IMR-90 (cell line): ENCODE measurements at regions not wholly inside any gene's neighbourhood (a gene's known extent, or its start where the extent isn't known, plus 50 kb on each side); places are given as distances from the start of the nearest gene placed in this dataset.

Experiments
- ATAC-seq: fragments of 200-7000 bp; cut with Tn5 transposase; 2 replicates; pipeline ENCODE4 v1.9.1; 2020; ENCODE audit warnings: low read depth, mild to moderate bottlenecking, moderate library complexity
- BruUV-seq: library from RNA; stranded (reverse); fragments of 400-500 nt; replicated peaks from 2 replicates; lab custom pipeline; 2021; lab: Mats Ljungman, UMichigan
- CTCF ChIA-PET: fragments of 300-600 bp; formaldehyde crosslinking; extraction: SDS; loops from one replicate; lab custom pipeline; 2021; ENCODE audit warnings: antibody characterized with exemption; lab: Yijun Ruan, JAX
- POLR2A ChIA-PET: fragments of 300-600 bp; sonication (Branson Sonifier 250); formaldehyde crosslinking; loops from one replicate; lab custom pipeline; 2022; ENCODE audit warnings: antibody characterized with exemption; ENCODE audit not compliant: unreplicated experiment; lab: Charles Lee
- DNase-seq: peaks from one replicate; pipeline ENCODE4 v3.0.0; 2013
- H2AFZ ChIP-seq: replicated peaks from 2 replicates; pipeline ENCODE3; 2013; ENCODE audit warnings: low read length, mild to moderate bottlenecking; ENCODE audit not compliant: poor library complexity
- H2AK5ac ChIP-seq: 2 replicates; pipeline ENCODE4 v1.6.1; 2013; ENCODE audit warnings: low read depth, low read length, inconsistent platforms
- H2AK9ac ChIP-seq: replicated peaks from 2 replicates; pipeline ENCODE3; 2013; ENCODE audit warnings: mild to moderate bottlenecking, low read depth, low read length, moderate library complexity; ENCODE audit not compliant: poor library complexity
- H2BK120ac ChIP-seq: 2 replicates; pipeline ENCODE4 v1.6.1; 2013; ENCODE audit warnings: low read depth, low read length, inconsistent platforms
- H2BK15ac ChIP-seq: 3 replicates; pipeline ENCODE4 v1.6.1; 2013; ENCODE audit warnings: low read depth, low read length, inconsistent platforms
- H2BK20ac ChIP-seq: 2 replicates; pipeline ENCODE4 v1.6.1; 2013; ENCODE audit warnings: low read depth, mild to moderate bottlenecking, inconsistent platforms, low read length, moderate library complexity
- H2BK5ac ChIP-seq: 2 replicates; pipeline ENCODE4 v1.6.1; 2013; ENCODE audit warnings: mild to moderate bottlenecking, low read depth, low read length, inconsistent platforms; ENCODE audit not compliant: poor library complexity, severe bottlenecking
- H3K14ac ChIP-seq: replicated peaks from 2 replicates; pipeline ENCODE4 v1.6.1; 2013; ENCODE audit warnings: low read depth, low read length, inconsistent platforms
- H3K18ac ChIP-seq: 2 replicates; pipeline ENCODE4 v1.6.1; 2013; ENCODE audit warnings: low read depth, low read length, control low read depth
- H3K23ac ChIP-seq: 2 replicates; pipeline ENCODE4 v1.6.1; 2013; ENCODE audit warnings: low read depth, low read length, inconsistent platforms
- H3K27ac ChIP-seq: 2 replicates; pipeline ENCODE4 v1.5.1; 2013; ENCODE audit warnings: mild to moderate bottlenecking, control low read depth, low read length; ENCODE audit not compliant: insufficient read depth
- H3K27me3 ChIP-seq: 2 replicates; pipeline ENCODE4 v1.6.1; 2013; ENCODE audit warnings: low read length; ENCODE audit not compliant: control insufficient read depth, insufficient read depth
- H3K36me3 ChIP-seq: 2 replicates; pipeline ENCODE4 v1.6.1; 2013; ENCODE audit warnings: low read length, mixed read lengths; ENCODE audit not compliant: control insufficient read depth, insufficient read depth
- H3K4ac ChIP-seq: 2 replicates; pipeline ENCODE4 v1.6.1; 2013; ENCODE audit warnings: low read depth, low read length, inconsistent platforms
- H3K4me1 ChIP-seq: 2 replicates; pipeline ENCODE4 v1.6.1; 2013; ENCODE audit warnings: low read length, mixed read lengths; ENCODE audit not compliant: control insufficient read depth, insufficient read depth
- H3K4me2 ChIP-seq: 2 replicates; pipeline ENCODE4 v1.6.1; 2013; ENCODE audit warnings: low read depth, mild to moderate bottlenecking, control low read depth, low read length, moderate library complexity
- H3K4me3 ChIP-seq: 2 replicates; pipeline ENCODE4 v1.5.1; 2013; ENCODE audit warnings: low read depth, mild to moderate bottlenecking, control low read depth, low read length, moderate library complexity; ENCODE audit not compliant: insufficient read depth
- H3K56ac ChIP-seq: 2 replicates; pipeline ENCODE4 v1.6.1; 2013; ENCODE audit warnings: low read length, inconsistent platforms; ENCODE audit not compliant: insufficient read depth; ENCODE audit errors: extremely low read depth
- H3K79me1 ChIP-seq, 2 experiments: 2 replicates each; pipeline ENCODE4 v1.6.1; 2013; ENCODE audit warnings: low read length in 2 of 2, inconsistent platforms in 1 of 2, low read depth in 1 of 2
- H3K9ac ChIP-seq: 2 replicates; pipeline ENCODE4 v1.6.1; 2013; ENCODE audit warnings: low read depth, low read length, control low read depth
- H3K9me1 ChIP-seq: 2 replicates; pipeline ENCODE4 v1.6.1; 2013; ENCODE audit warnings: low read length, inconsistent platforms; ENCODE audit not compliant: insufficient read depth
- H3K9me3 ChIP-seq: 2 replicates; pipeline ENCODE4 v1.6.1; 2013; ENCODE audit warnings: low read length; ENCODE audit not compliant: control insufficient read depth, insufficient read depth
- H4K20me1 ChIP-seq: 2 replicates; pipeline ENCODE4 v1.6.1; 2013; ENCODE audit warnings: low read length, inconsistent platforms; ENCODE audit not compliant: insufficient read depth
- H4K5ac ChIP-seq: 2 replicates; pipeline ENCODE4 v1.6.1; 2013; ENCODE audit warnings: mild to moderate bottlenecking, low read depth, low read length, control low read depth
- H4K8ac ChIP-seq, 2 experiments: 2 replicates each; pipeline ENCODE4 v1.6.1; 2013; ENCODE audit warnings: low read depth in 2 of 2, low read length in 2 of 2, control low read depth in 1 of 2, inconsistent platforms in 1 of 2
- H4K91ac ChIP-seq: 2 replicates; pipeline ENCODE4 v1.6.1; 2013; ENCODE audit warnings: low read depth, low read length, inconsistent platforms; ENCODE audit not compliant: insufficient read depth
- CEBPB ChIP-seq: IDR thresholded peaks from 2 replicates; pipeline ENCODE4 v1.6.1; 2012; ENCODE audit warnings: low read depth, low read length, improper control_type of control experiment
- CHD1 ChIP-seq: IDR thresholded peaks from 2 replicates; pipeline ENCODE4 v1.6.1; 2012; ENCODE audit warnings: low read depth, low read length, improper control_type of control experiment
- NFE2L2 ChIP-seq: fragments of 150-350 bp; IDR thresholded peaks from 2 replicates; pipeline ENCODE4 v1.6.1; 2016; ENCODE audit warnings: low read depth, mild to moderate bottlenecking, low read length
- POLR2A ChIP-seq: IDR thresholded peaks from 2 replicates; pipeline ENCODE4 v1.6.1; 2012; ENCODE audit warnings: mild to moderate bottlenecking, low read depth, low read length
- RFX5 ChIP-seq: IDR thresholded peaks from 2 replicates; pipeline ENCODE4 v1.8.0; 2012; ENCODE audit warnings: low read depth, mild to moderate bottlenecking, low read length, moderate library complexity
- WGBS, 2 experiments: methylation state at CpG; one replicate each; pipeline versions ENCODE4 v1.1.5 to v1.1.7; 2013; ENCODE audit warnings: missing lambda C conversion rate in 2 of 2; ENCODE audit not compliant: insufficient read length in 1 of 2; ENCODE audit errors: extremely low coverage in 2 of 2; 5-methylcytosine and 5-hydroxymethylcytosine counted together
- dilution Hi-C: fragments of 300-500 bp; cut with HindIII; formaldehyde crosslinking; loops from one replicate; pipeline ENCODE4 v1.14.3; 2018; ENCODE audit warnings: low sequenced_read_pairs; ENCODE audit not compliant: unreplicated experiment
- in situ Hi-C: fragments of 300-500 bp; cut with MboI; formaldehyde crosslinking; loops from 3 replicates; pipeline ENCODE4 v1.14.3; 2019; ENCODE audit warnings: low sequenced_read_pairs, inconsistent platforms, mixed read lengths
- intact Hi-C: fragments of 100-400 bp; cut with micrococcal nuclease; formaldehyde crosslinking; loops from 2 replicates; pipeline ENCODE4 v1.10.0; 2022
- TF ChIP-seq, protein P1 (sequence below): fragments of 150-350 bp; IDR thresholded peaks from 2 replicates; pipeline ENCODE4 v1.6.1; 2017; ENCODE audit warnings: mild to moderate bottlenecking, antibody characterized with exemption, low read length, low read depth
- TF ChIP-seq, protein P2 (sequence below): conservative IDR thresholded peaks from 2 replicates; pipeline ENCODE4 v1.5.1; 2012; ENCODE audit warnings: mild to moderate bottlenecking, low read depth, low read length, improper control_type of control experiment

DNA sequence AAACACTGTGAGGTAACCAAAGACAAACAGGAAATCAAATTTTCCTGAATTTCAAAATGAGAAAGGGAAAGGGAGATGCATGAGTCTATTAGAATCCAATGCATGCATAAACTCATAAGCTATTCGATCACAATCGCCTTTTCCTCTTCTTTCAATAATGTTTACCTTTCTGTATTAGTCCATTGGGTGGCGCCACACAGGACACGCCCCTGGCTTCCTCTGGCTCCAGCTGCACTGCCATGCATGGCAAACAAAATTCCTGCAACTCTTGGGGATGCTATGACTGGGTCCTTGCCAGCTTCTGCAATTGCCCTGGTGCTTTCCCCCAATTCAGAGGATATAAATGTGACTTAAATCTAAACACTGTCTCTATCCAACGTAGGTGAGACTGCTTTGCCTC lies 424.5 kb upstream of the PCDH7 start:
- H3K56ac ChIP-seq, result no peak overlapping the region
- H4K20me1 ChIP-seq, result no peaks in the 10 kb centered on the region
- H2AK9ac ChIP-seq, result no peak overlapping the region
- POLR2A ChIA-PET, result no interaction called here
- H2BK20ac ChIP-seq, result no peak overlapping the region
- CTCF ChIA-PET, result no interaction called here
- no peak overlapping the region for H4K91ac ChIP-seq
- BruUV-seq, result no TSS peak
- H3K4me1 ChIP-seq, result no peaks in the 10 kb centered on the region
- H3K9ac ChIP-seq, result no peak overlapping the region
- H3K36me3 ChIP-seq, result no peaks in the 10 kb centered on the region
- ATAC-seq (no peak), DNase-seq (no peak)
- TF ChIP-seq, protein P1, sequence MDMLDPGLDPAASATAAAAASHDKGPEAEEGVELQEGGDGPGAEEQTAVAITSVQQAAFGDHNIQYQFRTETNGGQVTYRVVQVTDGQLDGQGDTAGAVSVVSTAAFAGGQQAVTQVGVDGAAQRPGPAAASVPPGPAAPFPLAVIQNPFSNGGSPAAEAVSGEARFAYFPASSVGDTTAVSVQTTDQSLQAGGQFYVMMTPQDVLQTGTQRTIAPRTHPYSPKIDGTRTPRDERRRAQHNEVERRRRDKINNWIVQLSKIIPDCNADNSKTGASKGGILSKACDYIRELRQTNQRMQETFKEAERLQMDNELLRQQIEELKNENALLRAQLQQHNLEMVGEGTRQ, result no peak
- TF ChIP-seq CEBPB (no peak), NFE2L2 (no peak), POLR2A (no peak), CHD1 (no peak), RFX5 (no peak)
- TF ChIP-seq, protein P2, sequence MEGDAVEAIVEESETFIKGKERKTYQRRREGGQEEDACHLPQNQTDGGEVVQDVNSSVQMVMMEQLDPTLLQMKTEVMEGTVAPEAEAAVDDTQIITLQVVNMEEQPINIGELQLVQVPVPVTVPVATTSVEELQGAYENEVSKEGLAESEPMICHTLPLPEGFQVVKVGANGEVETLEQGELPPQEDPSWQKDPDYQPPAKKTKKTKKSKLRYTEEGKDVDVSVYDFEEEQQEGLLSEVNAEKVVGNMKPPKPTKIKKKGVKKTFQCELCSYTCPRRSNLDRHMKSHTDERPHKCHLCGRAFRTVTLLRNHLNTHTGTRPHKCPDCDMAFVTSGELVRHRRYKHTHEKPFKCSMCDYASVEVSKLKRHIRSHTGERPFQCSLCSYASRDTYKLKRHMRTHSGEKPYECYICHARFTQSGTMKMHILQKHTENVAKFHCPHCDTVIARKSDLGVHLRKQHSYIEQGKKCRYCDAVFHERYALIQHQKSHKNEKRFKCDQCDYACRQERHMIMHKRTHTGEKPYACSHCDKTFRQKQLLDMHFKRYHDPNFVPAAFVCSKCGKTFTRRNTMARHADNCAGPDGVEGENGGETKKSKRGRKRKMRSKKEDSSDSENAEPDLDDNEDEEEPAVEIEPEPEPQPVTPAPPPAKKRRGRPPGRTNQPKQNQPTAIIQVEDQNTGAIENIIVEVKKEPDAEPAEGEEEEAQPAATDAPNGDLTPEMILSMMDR, result no peak
- no peak overlapping the region for H3K4me2 ChIP-seq
- no peak overlapping the region for H2BK5ac ChIP-seq
- H2BK120ac ChIP-seq, result no peak overlapping the region
- intact Hi-C loops (no loop called here), in situ Hi-C loops (no loop called here), dilution Hi-C loops (no loop called here)
- no peak overlapping the region for H2BK15ac ChIP-seq
- H2AK5ac ChIP-seq, result no peak overlapping the region
- no peak overlapping the region for H3K18ac ChIP-seq
- H2AFZ ChIP-seq, result no peak overlapping the region
- H3K79me1 ChIP-seq, result no peaks in the 10 kb centered on the region
- H3K23ac ChIP-seq, result no peak overlapping the region
- no peaks in the 10 kb centered on the region for H3K27me3 ChIP-seq
- H4K8ac ChIP-seq, result no peak overlapping the region
- no peak overlapping the region for H3K4me3 ChIP-seq
- H3K9me1 ChIP-seq, result no peaks in the 10 kb centered on the region
- H3K4ac ChIP-seq, result no peak overlapping the region
- peaks cover 3% of the 10 kb centered on the region; the same call in 1 of the 2 replicates for H3K9me3 ChIP-seq
- no CpG with 5 or more reads among the region's 5 CpGs for WGBS, 2 experiments
- H3K27ac ChIP-seq, result no peak overlapping the region
- no peak overlapping the region for H4K5ac ChIP-seq
- H3K14ac ChIP-seq, result no peak overlapping the region
